ENCODE measurements at regions not wholly inside any gene's neighbourhood (a gene's known extent, or its start where the extent isn't known, plus 50 kb on each side); places are given as distances from the start of the nearest gene placed in this dataset.

DNA sequence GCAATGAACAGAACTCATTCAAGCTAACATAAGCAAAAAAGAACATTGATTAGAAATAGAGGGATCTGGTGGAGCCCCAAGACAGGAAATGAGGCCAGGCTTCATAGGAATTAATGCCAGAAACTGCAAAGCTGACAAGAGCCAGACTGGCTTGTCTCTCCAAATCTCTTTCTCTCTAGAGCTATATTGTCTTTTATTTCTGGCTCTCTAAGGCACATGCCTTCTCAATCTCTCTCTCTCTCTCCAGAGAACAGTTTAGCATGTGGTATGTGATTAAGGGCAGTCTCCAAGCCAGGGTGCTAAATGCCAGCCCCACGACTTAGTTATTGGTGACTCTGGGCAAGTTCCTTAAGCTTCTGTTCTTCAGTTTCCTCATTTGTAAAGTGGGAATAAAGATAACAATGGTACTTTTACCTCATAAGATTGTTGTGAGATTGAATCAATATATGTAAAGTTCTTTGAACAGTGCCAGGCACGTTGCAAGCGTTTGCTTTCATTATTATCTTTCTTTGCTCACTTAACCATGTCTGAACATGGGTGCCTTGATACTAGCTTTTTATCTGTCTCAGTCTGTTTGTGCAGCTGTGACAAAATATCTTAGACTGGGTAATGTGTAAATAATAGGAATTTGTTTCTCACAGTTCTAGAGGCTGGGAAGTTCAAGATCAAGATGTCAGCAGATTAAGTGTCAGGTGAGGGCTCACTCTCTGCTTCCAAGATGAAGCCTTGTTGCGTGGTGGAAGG lies 123.2 kb downstream of the BDH1 start:
- no peaks in the 10 kb centered on the region for H3K4me1 ChIP-seq
- no peak for ATAC-seq
- TF ChIP-seq POLR2A (IDR thresholded peaks at IDR 0.05): no peak
- TF ChIP-seq, protein P1, sequence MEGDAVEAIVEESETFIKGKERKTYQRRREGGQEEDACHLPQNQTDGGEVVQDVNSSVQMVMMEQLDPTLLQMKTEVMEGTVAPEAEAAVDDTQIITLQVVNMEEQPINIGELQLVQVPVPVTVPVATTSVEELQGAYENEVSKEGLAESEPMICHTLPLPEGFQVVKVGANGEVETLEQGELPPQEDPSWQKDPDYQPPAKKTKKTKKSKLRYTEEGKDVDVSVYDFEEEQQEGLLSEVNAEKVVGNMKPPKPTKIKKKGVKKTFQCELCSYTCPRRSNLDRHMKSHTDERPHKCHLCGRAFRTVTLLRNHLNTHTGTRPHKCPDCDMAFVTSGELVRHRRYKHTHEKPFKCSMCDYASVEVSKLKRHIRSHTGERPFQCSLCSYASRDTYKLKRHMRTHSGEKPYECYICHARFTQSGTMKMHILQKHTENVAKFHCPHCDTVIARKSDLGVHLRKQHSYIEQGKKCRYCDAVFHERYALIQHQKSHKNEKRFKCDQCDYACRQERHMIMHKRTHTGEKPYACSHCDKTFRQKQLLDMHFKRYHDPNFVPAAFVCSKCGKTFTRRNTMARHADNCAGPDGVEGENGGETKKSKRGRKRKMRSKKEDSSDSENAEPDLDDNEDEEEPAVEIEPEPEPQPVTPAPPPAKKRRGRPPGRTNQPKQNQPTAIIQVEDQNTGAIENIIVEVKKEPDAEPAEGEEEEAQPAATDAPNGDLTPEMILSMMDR (IDR thresholded peaks at IDR 0.05): no peak
- no peaks in the 10 kb centered on the region for H3K27me3 ChIP-seq
- DNase-seq: no peak
- no peaks in the 10 kb centered on the region for H3K9me3 ChIP-seq
- 43% methylated on average over 4 of the region's 4 CpGs for WGBS (ENCODE audit: insufficient coverage, low coverage, low lambda C conversion rate, missing lambda C conversion rate)
- H3K4me3 ChIP-seq: no peak overlapping the region
- intact Hi-C loops (cut with DNase I): no loop called here
- H3K36me3 ChIP-seq: no peaks in the 10 kb centered on the region
- H3K27ac ChIP-seq: no peak overlapping the region

DNA sequence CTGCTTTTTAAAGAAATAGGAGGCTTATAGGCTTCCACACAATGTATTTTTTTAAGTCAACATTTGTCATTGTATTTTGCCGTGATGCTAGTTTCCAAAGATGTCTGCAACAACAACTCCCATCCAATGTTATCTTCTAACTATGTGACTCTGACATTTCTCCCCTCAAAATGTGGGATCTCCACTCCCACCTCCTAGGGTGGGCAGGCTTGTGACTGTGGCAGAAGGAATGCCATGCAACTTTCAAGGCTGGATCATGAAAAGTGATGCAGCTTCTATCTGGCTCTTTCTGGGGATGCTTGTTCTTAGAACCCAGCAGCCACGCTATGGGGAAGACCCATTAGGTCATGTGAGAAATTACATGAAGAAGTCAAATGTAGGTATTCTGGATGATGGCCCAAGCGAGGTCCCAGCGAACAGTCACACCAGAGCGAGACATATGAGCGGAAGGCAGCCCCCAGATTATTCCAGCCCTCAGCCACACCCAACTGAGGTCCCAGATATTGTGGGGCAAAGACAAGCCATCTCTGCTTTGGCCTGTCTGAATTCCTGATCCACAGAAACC lies 124.3 kb downstream of the BDH1 start:
- DNase-seq (no peak), ATAC-seq (no peak)
- no peak overlapping the region for H3K4me3 ChIP-seq
- TF ChIP-seq POLR2A (IDR thresholded peaks at IDR 0.05): no peak
- TF ChIP-seq, protein P1 (IDR thresholded peaks at IDR 0.05): no peak
- H3K9me3 ChIP-seq: no peaks in the 10 kb centered on the region
- intact Hi-C loops (cut with DNase I): no loop called here
- H3K27me3 ChIP-seq: no peaks in the 10 kb centered on the region
- 69% methylated on average over 3 of the region's 6 CpGs for WGBS (ENCODE audit: insufficient coverage, low coverage, low lambda C conversion rate, missing lambda C conversion rate)
- no peak overlapping the region for H3K27ac ChIP-seq
- no peaks in the 10 kb centered on the region for H3K36me3 ChIP-seq
- no peaks in the 10 kb centered on the region for H3K4me1 ChIP-seq

DNA sequence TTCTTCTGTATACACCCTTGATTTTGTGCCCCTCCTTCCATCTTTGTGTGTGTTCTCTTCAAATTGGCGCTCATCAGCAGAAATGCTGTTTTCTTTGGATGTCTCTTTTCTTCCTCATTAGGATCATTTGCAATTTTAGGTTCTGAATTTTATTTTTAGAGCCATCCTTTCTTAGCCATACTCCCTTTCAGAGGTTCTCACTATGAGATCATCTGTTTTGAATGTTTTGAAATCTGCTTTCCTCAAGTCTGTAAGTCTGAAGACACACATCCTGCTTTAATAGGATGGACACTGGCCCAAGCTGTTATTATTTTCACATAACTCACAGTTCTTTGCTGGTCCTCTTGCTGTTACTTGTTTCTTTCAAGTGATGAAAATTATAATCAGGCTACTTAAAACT lies 124.8 kb downstream of the BDH1 start:
- intact Hi-C loops (cut with DNase I): no loop called here
- Histone ChIP-seq H3K9me3 (no peaks in the 10 kb centered on the region), H3K27ac (no peak overlapping the region), H3K4me1 (no peaks in the 10 kb centered on the region), H3K27me3 (no peaks in the 10 kb centered on the region), H3K4me3 (no peak overlapping the region), H3K36me3 (no peaks in the 10 kb centered on the region)
- no peak for ATAC-seq
- TF ChIP-seq POLR2A (IDR thresholded peaks at IDR 0.05): no peak
- TF ChIP-seq, protein P1 (IDR thresholded peaks at IDR 0.05): no peak
- no peak for DNase-seq
- 75% methylated on average over 1 of the region's 1 CpG for WGBS (ENCODE audit: insufficient coverage, low coverage, low lambda C conversion rate, missing lambda C conversion rate)

DNA sequence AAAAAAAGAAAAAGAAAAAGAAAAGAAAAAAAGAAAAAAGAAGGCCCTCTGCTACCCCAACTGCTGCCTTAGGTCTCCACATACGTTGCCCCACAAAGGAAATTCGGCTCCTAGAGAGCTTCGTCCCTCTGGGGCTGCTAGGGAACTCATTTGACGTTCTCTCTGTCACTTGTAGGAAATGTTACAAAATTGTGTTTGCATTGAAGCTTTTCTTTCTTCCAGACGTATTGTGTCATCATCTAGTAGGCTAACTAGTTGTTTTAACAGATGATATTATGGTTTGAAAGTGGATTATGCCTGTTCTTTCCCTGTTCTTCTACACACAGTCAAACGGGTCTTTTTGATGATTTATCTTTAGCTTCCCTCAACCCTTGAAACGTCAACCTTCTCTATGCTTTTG lies 125.3 kb downstream of the BDH1 start:
- TF ChIP-seq, protein P1 (IDR thresholded peaks at IDR 0.05): no peak
- no peak for TF ChIP-seq POLR2A (IDR thresholded peaks at IDR 0.05)
- Histone ChIP-seq H3K27me3 (no peaks in the 10 kb centered on the region), H3K4me3 (no peak overlapping the region), H3K27ac (no peak overlapping the region), H3K36me3 (no peaks in the 10 kb centered on the region), H3K4me1 (no peaks in the 10 kb centered on the region), H3K9me3 (no peaks in the 10 kb centered on the region)
- no peak for DNase-seq
- ATAC-seq: no peak
- intact Hi-C loops (cut with DNase I): no loop called here
- WGBS (ENCODE audit: insufficient coverage, low coverage, low lambda C conversion rate, missing lambda C conversion rate): 51% methylated on average over 7 of the region's 7 CpGs
